ENCODE measurements at regions not wholly inside any gene's neighbourhood (a gene's known extent, or its start where the extent isn't known, plus 50 kb on each side); places are given as distances from the start of the nearest gene placed in this dataset.

GRCh38 chr4:67218883-67219282 lies 326.4 kb downstream of the CENPC start:
- no peak for TF ChIP-seq CTCF (IDR thresholded peaks at IDR 0.05)
- no peak for ATAC-seq
- WGBS, 3 donors = 96 to 97% (median 97%) methylated on average over 1 of the region's 1 CpG
- no peak overlapping the region for H3K4me3 ChIP-seq
- H3K4me1 ChIP-seq = no peaks in the 10 kb centered on the region
- no peaks in the 10 kb centered on the region for H3K27me3 ChIP-seq (ENCODE audit: insufficient read depth in 3 of 3, low read length in 2 of 3)
- no peak for DNase-seq
- intact Hi-C loops (cut with DNase I) = no loop called here
- no peak overlapping the region for H3K27ac ChIP-seq
- no peaks in the 10 kb centered on the region for H3K9me3 ChIP-seq
- no peaks in the 10 kb centered on the region for H3K36me3 ChIP-seq (ENCODE audit: insufficient read depth in 1 of 2, low read depth in 1 of 2)

- Histone ChIP-seq H3K9me3 (no peaks in the 10 kb centered on the region), H3K4me1 (no peaks in the 10 kb centered on the region), H3K27ac (no peak overlapping the region), H3K36me3 (ENCODE audit: insufficient read depth in 1 of 2, low read depth in 1 of 2) (no peaks in the 10 kb centered on the region), H3K27me3 (ENCODE audit: insufficient read depth in 3 of 3, low read length in 2 of 3) (no peaks in the 10 kb centered on the region), H3K4me3 (no peak overlapping the region)
- intact Hi-C loops (cut with DNase I) = no loop called here
- no peak for ATAC-seq
- TF ChIP-seq CTCF (IDR thresholded peaks at IDR 0.05) = no peak
- WGBS, 3 donors = 70 to 78% (median 71%) methylated on average over 5 of the region's 5 CpGs
- no peak for DNase-seq
These were observed 337.3 kb downstream of the CENPC start for GRCh38 chr4:67207941-67208441.

- TF ChIP-seq CTCF (IDR thresholded peaks at IDR 0.05) = no peak
- intact Hi-C loops (cut with DNase I) = no loop called here
- H3K27me3 ChIP-seq (ENCODE audit: insufficient read depth in 3 of 3, low read length in 2 of 3) = no peaks in the 10 kb centered on the region
- ATAC-seq (no peak), DNase-seq (no peak)
- H3K9me3 ChIP-seq = no peaks in the 10 kb centered on the region
- no peaks in the 10 kb centered on the region for H3K4me1 ChIP-seq
- no peak overlapping the region for H3K27ac ChIP-seq
- no peaks in the 10 kb centered on the region for H3K36me3 ChIP-seq (ENCODE audit: insufficient read depth in 1 of 2, low read depth in 1 of 2)
- no peak overlapping the region for H3K4me3 ChIP-seq
These were observed 340.9 kb downstream of the CENPC start for GRCh38 chr4:67204441-67204840.

GRCh38 chr4:67201334-67201733 lies 344.0 kb downstream of the CENPC start:
- Histone ChIP-seq H3K36me3 (ENCODE audit: insufficient read depth in 1 of 2, low read depth in 1 of 2) (no peaks in the 10 kb centered on the region), H3K4me1 (no peaks in the 10 kb centered on the region), H3K27ac (no peak overlapping the region), H3K27me3 (ENCODE audit: insufficient read depth in 3 of 3, low read length in 2 of 3) (no peaks in the 10 kb centered on the region), H3K9me3 (no peaks in the 10 kb centered on the region), H3K4me3 (no peak overlapping the region)
- intact Hi-C loops (cut with DNase I) = no loop called here
- DNase-seq (no peak), ATAC-seq (no peak)
- TF ChIP-seq CTCF (IDR thresholded peaks at IDR 0.05) = no peak
- WGBS, 3 donors = 70 to 79% (median 72%) methylated on average over 3 of the region's 3 CpGs

- 13 to 15% (median 14%) methylated on average over 2 of the region's 2 CpGs for WGBS, 3 donors
- intact Hi-C loops (cut with DNase I) = no loop called here
- no peak for ATAC-seq
These were observed 346.6 kb downstream of the CENPC start for GRCh38 chr4:67198727-67199126.

More at GRCh38 chr4:67198727-67199126, 346.6 kb downstream of the CENPC start:
- H3K27me3 ChIP-seq (ENCODE audit: insufficient read depth in 3 of 3, low read length in 2 of 3) = no peaks in the 10 kb centered on the region
- no peak overlapping the region for H3K27ac ChIP-seq
- no peaks in the 10 kb centered on the region for H3K9me3 ChIP-seq
- DNase-seq = no peak
- no peaks in the 10 kb centered on the region for H3K36me3 ChIP-seq (ENCODE audit: insufficient read depth in 1 of 2, low read depth in 1 of 2)
- H3K4me1 ChIP-seq = no peaks in the 10 kb centered on the region
- no peak for TF ChIP-seq CTCF (IDR thresholded peaks at IDR 0.05)
- no peak overlapping the region for H3K4me3 ChIP-seq
